ENCODE measurements at regions not wholly inside any gene's neighbourhood (a gene's known extent, or its start where the extent isn't known, plus 50 kb on each side); places are given as distances from the start of the nearest gene placed in this dataset.

DNA sequence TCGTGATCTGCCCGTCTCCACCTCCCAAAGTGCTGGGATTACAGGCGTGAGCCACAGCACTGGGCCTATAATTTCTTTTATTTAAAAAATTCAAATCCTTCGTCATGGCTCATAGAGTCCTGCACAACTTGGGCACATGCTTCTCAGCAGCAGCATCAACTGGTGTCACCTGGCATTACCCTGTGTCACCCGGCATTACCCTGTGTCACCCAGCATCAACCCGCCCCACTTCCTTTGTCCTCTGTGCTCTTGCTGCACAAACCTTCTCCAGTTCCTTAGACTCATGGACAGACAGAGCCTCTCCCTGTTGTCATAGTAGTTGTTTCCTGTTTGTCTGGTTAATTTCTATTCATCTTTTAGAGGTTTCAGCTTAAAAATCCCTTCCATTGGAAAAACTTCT, 121.2 kb upstream of the SERBP1 start (continued):
- no peak for TF ChIP-seq ASH2L (IDR thresholded peaks at IDR 0.05; ENCODE audit: low read length)

All from H1 (cell line).